Ishikawa (cell line): ENCODE measurements at regions not wholly inside any gene's neighbourhood (a gene's known extent, or its start where the extent isn't known, plus 50 kb on each side); places are given as distances from the start of the nearest gene placed in this dataset.

Source experiments
- CEBPB ChIP-seq: IDR thresholded peaks from 2 replicates; pipeline ENCODE4 v1.6.1; 2012
- CREB1 ChIP-seq: IDR thresholded peaks from 2 replicates; pipeline ENCODE4 v1.6.1; 2012; ENCODE audit warnings: low read depth
- EGR1 ChIP-seq: IDR thresholded peaks from 2 replicates; pipeline ENCODE4 v1.6.1; 2012
- EP300 ChIP-seq: IDR thresholded peaks from 2 replicates; pipeline ENCODE4 v1.6.1; 2012; ENCODE audit warnings: borderline replicate concordance
- FOXM1 ChIP-seq: IDR thresholded peaks from 2 replicates; pipeline ENCODE4 v1.6.1; 2012; ENCODE audit warnings: low read depth, borderline replicate concordance
- MAX ChIP-seq: IDR thresholded peaks from 2 replicates; pipeline ENCODE4 v1.6.1; 2012
- NFIC ChIP-seq: IDR thresholded peaks from 2 replicates; pipeline ENCODE4 v1.6.1; 2012
- RAD21 ChIP-seq: IDR thresholded peaks from 2 replicates; pipeline ENCODE4 v1.6.1; 2012; ENCODE audit warnings: low read depth
- REST ChIP-seq: IDR thresholded peaks from 2 replicates; pipeline ENCODE4 v1.6.1; 2012; ENCODE audit warnings: low read depth, mild to moderate bottlenecking
- TAF1 ChIP-seq: IDR thresholded peaks from 2 replicates; pipeline ENCODE4 v1.6.1; 2012; ENCODE audit warnings: low read depth, mild to moderate bottlenecking
- TCF12 ChIP-seq: IDR thresholded peaks from 2 replicates; pipeline ENCODE4 v1.6.1; 2012; ENCODE audit warnings: low read depth
- TEAD4 ChIP-seq: IDR thresholded peaks from 2 replicates; pipeline ENCODE4 v1.6.1; 2012
- USF1 ChIP-seq: IDR thresholded peaks from 2 replicates; pipeline ENCODE4 v1.6.1; 2012
- YY1 ChIP-seq: IDR thresholded peaks from 2 replicates; pipeline ENCODE4 v1.6.1; 2012; ENCODE audit warnings: low read depth
- ZBTB7A ChIP-seq: IDR thresholded peaks from 2 replicates; pipeline ENCODE4 v1.6.1; 2012; ENCODE audit warnings: low read depth

- no peak for TF ChIP-seq CREB1
- TF ChIP-seq TCF12 = no peak
- TF ChIP-seq EP300 = no peak
- no peak for TF ChIP-seq CEBPB
- no peak for TF ChIP-seq ZBTB7A
- TF ChIP-seq YY1 = no peak
- TF ChIP-seq TAF1 = no peak
Observed at GRCh38 chr5:58044166-58044565, 415.7 kb downstream of the PLK2 start.

GRCh38 chr5:58043032-58043945 is 416.6 kb downstream of the PLK2 start:
- no peak for TF ChIP-seq USF1
- TF ChIP-seq EGR1 = no peak
- TF ChIP-seq TCF12 = no peak
- no peak for TF ChIP-seq FOXM1
- TF ChIP-seq EP300 = no peak
- no peak for TF ChIP-seq CREB1
- no peak for TF ChIP-seq YY1
- TF ChIP-seq TAF1 = no peak
- no peak for TF ChIP-seq REST
- no peak for TF ChIP-seq ZBTB7A
- no peak for TF ChIP-seq CEBPB
- no peak for TF ChIP-seq TEAD4
- TF ChIP-seq RAD21 = no peak
- no peak for TF ChIP-seq MAX
- no peak for TF ChIP-seq NFIC

GRCh38 chr5:58041884-58042283 is 418.0 kb downstream of the PLK2 start:
- TF ChIP-seq FOXM1 (no peak), CREB1 (no peak), CEBPB (no peak), EP300 (no peak), TCF12 (no peak), ZBTB7A (no peak), RAD21 (no peak), TAF1 (no peak), YY1 (no peak), TEAD4 (no peak), MAX (no peak), USF1 (no peak), EGR1 (no peak), NFIC (no peak), REST (no peak)

- TF ChIP-seq CREB1 = no peak
- TF ChIP-seq TEAD4 = no peak
- no peak for TF ChIP-seq RAD21
- TF ChIP-seq FOXM1 = no peak
- no peak for TF ChIP-seq TAF1
- no peak for TF ChIP-seq EGR1
- TF ChIP-seq NFIC = no peak
- no peak for TF ChIP-seq REST
- TF ChIP-seq ZBTB7A = no peak
- no peak for TF ChIP-seq TCF12
- TF ChIP-seq CEBPB = no peak
- TF ChIP-seq EP300 = no peak
- TF ChIP-seq YY1 = no peak
- TF ChIP-seq USF1 = no peak
- TF ChIP-seq MAX = no peak
Observed at GRCh38 chr5:58040846-58041245, 419.0 kb downstream of the PLK2 start.
